ENCODE measurements at regions not wholly inside any gene's neighbourhood (a gene's known extent, or its start where the extent isn't known, plus 50 kb on each side); places are given as distances from the start of the nearest gene placed in this dataset.

- Histone ChIP-seq H2AK5ac (ENCODE audit: insufficient read length, low read length) (no peak overlapping the region), H2BK120ac (ENCODE audit: low read depth, low read length, poor library complexity, severe bottlenecking) (no peak overlapping the region), H3K9ac (ENCODE audit: extremely low read depth, insufficient read length, low read length) (no peak overlapping the region), H2AFZ (ENCODE audit: low read length) (no peak overlapping the region), H3K14ac (ENCODE audit: insufficient read depth, low read length) (no peak overlapping the region), H3K23ac (ENCODE audit: insufficient read length, low read depth, low read length) (no peak overlapping the region), H3K56ac (ENCODE audit: insufficient read length, low read depth, low read length) (no peak overlapping the region), H3K18ac (ENCODE audit: insufficient read length, low read depth, low read length) (no peak overlapping the region), H4K20me1 (ENCODE audit: control insufficient read depth, insufficient read depth, insufficient read length) (no peaks in the 10 kb centered on the region), H3T11ph (ENCODE audit: low read length) (no peak overlapping the region), H2BK5ac (ENCODE audit: insufficient read length, low read length) (no peak overlapping the region), H2BK15ac (ENCODE audit: low read depth, low read length) (no peak overlapping the region), H4K91ac (ENCODE audit: insufficient read length, low read depth, low read length) (no peak overlapping the region), H3K4me2 (ENCODE audit: insufficient read depth, insufficient read length, low read length) (no peak overlapping the region), H3K9me3 (ENCODE audit: control insufficient read depth, low read depth, low read length) (no peaks in the 10 kb centered on the region), H4K8ac (replicated peaks; ENCODE audit: insufficient read length, low read depth, low read length) (no peak overlapping the region), H3K79me1 (ENCODE audit: insufficient read depth, low read depth, low read length, poor library complexity, severe bottlenecking) (no peaks in the 10 kb centered on the region), H2BK12ac (ENCODE audit: insufficient read length, low read depth, low read length) (no peak overlapping the region), H3K27me3 (ENCODE audit: insufficient read depth, low read length) (no peaks in the 10 kb centered on the region), H3K23me2 (ENCODE audit: insufficient read length, low read depth, low read length, poor library complexity, severe bottlenecking) (no peaks in the 10 kb centered on the region), H3K27ac (ENCODE audit: insufficient read length, low read depth, low read length) (no peak overlapping the region), H2BK20ac (ENCODE audit: low read depth, low read length, poor library complexity, severe bottlenecking) (no peak overlapping the region), H3K4me1 (ENCODE audit: insufficient read depth, low read length) (peaks cover 13% of the 10 kb centered on the region; the same call in 1 of the 2 replicates), H4K5ac (ENCODE audit: insufficient read length, low read depth, low read length) (no peak overlapping the region), H3K4ac (ENCODE audit: low read depth, low read length) (no peak overlapping the region), H3K79me2 (ENCODE audit: insufficient read depth, low read length) (no peaks in the 10 kb centered on the region)
- no peak for DNase-seq
- Mint-ChIP-seq H3K4me3 (no peak overlapping the region), H3K27ac (peak overlapping the region in 1 of 3 experiments; percentile 22; a peak in 1 of 7 replicates), H3K4me1 (peaks cover 47 to 63% of the 10 kb centered on the region in 2 experiments), H3K27me3 (ENCODE audit: low read depth) (no peaks in the 10 kb centered on the region), H3K9me3 (peaks cover 0 to 2% of the 10 kb centered on the region in 2 experiments; a peak in 1 of 5 replicates), H3K36me3 (ENCODE audit: insufficient read depth in 1 of 3, low read depth in 3 of 3) (no peaks in the 10 kb centered on the region)
- WGBS (ENCODE audit: extremely low coverage, insufficient read length, low lambda C conversion rate), result no CpG with 5 or more reads among the region's 4 CpGs
- no peak for TF ChIP-seq CTCF (conservative IDR thresholded peaks at IDR 0.05)
These were observed 114.0 kb upstream of the TMPO start for GRCh38 chr12:98401427-98401826.

All from H9 (cell line).